Keratinocyte (primary cell): ENCODE measurements at regions not wholly inside any gene's neighbourhood (a gene's known extent, or its start where the extent isn't known, plus 50 kb on each side); places are given as distances from the start of the nearest gene placed in this dataset.

ENCODE experiments used
- CTCF ChIP-seq, 3 experiments: IDR thresholded peaks in 1 of 3; conservative IDR thresholded peaks in 1 of 3; optimal IDR thresholded peaks in 1 of 3; 2 replicates in 2 of 3; 3 replicates in 1 of 3; pipeline versions ENCODE3 to v1.5.1; 2011; ENCODE audit warnings: low read length in 3 of 3, mild to moderate bottlenecking in 3 of 3, moderate library complexity in 2 of 3, control low read depth in 1 of 3, inconsistent platforms in 1 of 3; ENCODE audit not compliant: insufficient read depth in 2 of 3; ENCODE audit errors: extremely low read depth in 1 of 3
- EZH2 ChIP-seq: IDR thresholded peaks from one replicate; pipeline ENCODE4 v1.6.1; 2012; ENCODE audit warnings: inconsistent platforms, mild to moderate bottlenecking, low read length, moderate library complexity

GRCh38 chr4:120977435-120977997, 55.0 kb upstream of the PRDM5 start:
- TF ChIP-seq CTCF (optimal IDR thresholded peaks at IDR 0.05 in 1 of 3, IDR thresholded peaks at IDR 0.05 in 1 of 3, conservative IDR thresholded peaks at IDR 0.05 in 1 of 3; ENCODE audit: extremely low read depth in 1 of 3, insufficient read depth in 2 of 3, low read length in 3 of 3), result peak; percentile 27 to 65 (median 53)
- no peak for TF ChIP-seq EZH2
